ENCODE measurements at regions not wholly inside any gene's neighbourhood (a gene's known extent, or its start where the extent isn't known, plus 50 kb on each side); places are given as distances from the start of the nearest gene placed in this dataset.

GRCh38 chr13:68292601-68293000 lies 1062.5 kb upstream of the PCDH9 start:
- no peak for ATAC-seq

GRCh38 chr13:68291595-68291994 lies 1061.5 kb upstream of the PCDH9 start:
- DNase-seq (no peak), ATAC-seq (no peak)

More at GRCh38 chr13:68292601-68293000, 1062.5 kb upstream of the PCDH9 start:
- DNase-seq: no peak

- DNase-seq (no peak), ATAC-seq (no peak)
Observed at GRCh38 chr13:68275758-68276157, 1045.6 kb upstream of the PCDH9 start.

- no peak for ATAC-seq
- no peak for DNase-seq
Observed at GRCh38 chr13:68272652-68273051, 1042.5 kb upstream of the PCDH9 start.

GRCh38 chr13:68264692-68265091 lies 1034.6 kb upstream of the PCDH9 start:
- no peak for ATAC-seq

GRCh38 chr13:68261105-68261504 lies 1031.0 kb upstream of the PCDH9 start:
- no peak for DNase-seq
- ATAC-seq: no peak

More at GRCh38 chr13:68264692-68265091, 1034.6 kb upstream of the PCDH9 start:
- DNase-seq: no peak

GRCh38 chr13:68257111-68257842 lies 1027.1 kb upstream of the PCDH9 start:
- no peak for DNase-seq
- no peak for ATAC-seq

GRCh38 chr13:68254151-68254550 lies 1024.0 kb upstream of the PCDH9 start:
- ATAC-seq (no peak), DNase-seq (no peak)

- no peak for DNase-seq
Observed at GRCh38 chr13:68234274-68234673, 1004.1 kb upstream of the PCDH9 start.

GRCh38 chr13:68232351-68233130 lies 1002.4 kb upstream of the PCDH9 start:
- DNase-seq: no peak
- ATAC-seq: no peak

More at GRCh38 chr13:68234274-68234673, 1004.1 kb upstream of the PCDH9 start:
- ATAC-seq: no peak

- no peak for ATAC-seq
Observed at GRCh38 chr13:68214691-68215415, 984.7 kb upstream of the PCDH9 start.

GRCh38 chr13:68199271-68199670 lies 969.1 kb upstream of the PCDH9 start:
- ATAC-seq: no peak

More at GRCh38 chr13:68214691-68215415, 984.7 kb upstream of the PCDH9 start:
- no peak for DNase-seq

GRCh38 chr13:68190818-68191217 lies 960.7 kb upstream of the PCDH9 start:
- ATAC-seq: no peak
- DNase-seq: no peak

More at GRCh38 chr13:68199271-68199670, 969.1 kb upstream of the PCDH9 start:
- DNase-seq: no peak

- no peak for DNase-seq
- ATAC-seq: no peak
Observed at GRCh38 chr13:68185444-68186141, 955.5 kb upstream of the PCDH9 start.

- ATAC-seq (no peak), DNase-seq (no peak)
Observed at GRCh38 chr13:68176475-68176874, 946.3 kb upstream of the PCDH9 start.

- ATAC-seq: no peak
- no peak for DNase-seq
Observed at GRCh38 chr13:68174893-68175292, 944.8 kb upstream of the PCDH9 start.

- ATAC-seq: no peak
- no peak for DNase-seq
Observed at GRCh38 chr13:68173111-68173510, 943.0 kb upstream of the PCDH9 start.

- ATAC-seq (no peak), DNase-seq (no peak)
Observed at GRCh38 chr13:68170961-68171360, 940.8 kb upstream of the PCDH9 start.

GRCh38 chr13:68168448-68168847 lies 938.3 kb upstream of the PCDH9 start:
- ATAC-seq: no peak
- DNase-seq: no peak

- DNase-seq (no peak), ATAC-seq (no peak)
Observed at GRCh38 chr13:68160466-68160865, 930.3 kb upstream of the PCDH9 start.

GRCh38 chr13:68152414-68152813 lies 922.3 kb upstream of the PCDH9 start:
- DNase-seq (no peak), ATAC-seq (no peak)

GRCh38 chr13:68145852-68146251 lies 915.7 kb upstream of the PCDH9 start:
- ATAC-seq: no peak
- no peak for DNase-seq
